ENCODE measurements at regions not wholly inside any gene's neighbourhood (a gene's known extent, or its start where the extent isn't known, plus 50 kb on each side); places are given as distances from the start of the nearest gene placed in this dataset.
A peak's percentile ranks its signal among the peaks of the same experiment; 100 is the strongest.

DNA sequence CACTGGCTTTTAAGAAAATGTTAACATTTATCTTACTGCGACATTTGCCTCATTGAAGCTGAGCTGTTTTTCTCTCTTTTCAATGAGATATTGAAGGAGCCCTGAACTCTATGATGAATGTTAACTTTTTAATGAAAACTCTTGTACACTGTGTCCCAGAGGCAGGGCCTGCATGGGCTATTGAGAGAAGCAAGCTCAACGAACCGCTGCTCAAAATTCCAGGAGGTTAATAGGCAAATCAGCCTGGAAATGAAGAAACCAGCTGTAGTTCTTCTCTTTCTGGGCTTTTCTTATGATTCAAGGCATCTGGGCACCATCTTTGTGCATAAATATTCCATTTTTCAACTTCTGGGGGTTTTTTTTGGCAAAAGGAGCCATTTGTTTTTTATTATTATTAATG, 168.4 kb upstream of the NPVF start:
- no peak for DNase-seq (ENCODE audit: low read depth)

DNA sequence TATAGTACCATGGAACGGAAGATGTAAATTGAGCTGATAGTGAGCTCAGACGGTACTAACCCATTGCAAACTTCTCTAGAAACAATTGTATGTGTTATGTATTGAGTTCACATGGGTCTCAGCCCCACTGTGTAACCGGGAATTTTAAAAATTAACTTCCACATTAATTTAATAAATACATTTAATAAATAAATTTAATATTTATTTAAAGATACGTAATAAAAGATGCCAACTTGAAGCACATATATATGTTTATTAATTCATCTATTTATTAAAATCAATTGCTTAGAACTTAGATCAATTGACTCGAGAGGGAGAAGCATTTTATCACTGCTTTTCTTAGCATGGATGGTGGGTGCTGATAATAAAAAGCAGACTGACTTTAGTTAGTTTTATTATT, 170.1 kb upstream of the NPVF start:
- no peak for DNase-seq (ENCODE audit: low read depth)

DNA sequence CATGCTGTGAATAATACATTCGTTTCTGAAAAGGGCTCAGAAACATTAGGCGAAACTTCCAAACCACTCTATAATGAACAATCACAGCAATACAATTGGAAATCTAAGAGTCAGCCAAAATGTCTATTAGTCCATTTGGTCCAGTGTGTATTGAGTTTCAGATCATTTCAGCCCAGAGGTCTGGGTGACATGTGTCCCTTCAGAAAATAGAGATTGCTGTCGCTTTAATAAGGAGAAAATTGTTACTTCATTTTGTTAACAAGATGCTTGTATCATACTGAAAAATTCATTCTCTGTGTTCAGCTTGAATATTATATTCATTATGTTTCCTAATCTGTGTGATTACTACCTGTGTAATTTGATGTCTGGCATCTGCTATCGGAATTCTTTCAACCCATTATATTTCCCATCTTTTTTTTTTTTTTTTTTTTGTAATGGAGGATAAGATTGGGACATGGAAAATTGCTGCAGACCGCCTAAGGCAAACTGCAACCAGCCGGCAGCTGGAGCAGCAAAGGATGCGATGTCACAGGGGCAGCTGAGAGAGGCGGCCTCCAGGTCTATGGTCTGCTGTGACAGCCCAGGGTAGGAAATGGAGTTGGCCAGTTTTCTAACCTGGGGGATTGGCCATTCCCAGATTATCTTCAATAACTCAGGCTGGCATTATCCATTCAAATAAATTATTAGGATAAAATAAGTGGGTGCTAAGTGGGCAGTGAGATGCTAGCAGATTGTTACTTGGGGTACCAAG, 170.9 kb upstream of the NPVF start:
- no peak for DNase-seq (ENCODE audit: low read depth)

DNA sequence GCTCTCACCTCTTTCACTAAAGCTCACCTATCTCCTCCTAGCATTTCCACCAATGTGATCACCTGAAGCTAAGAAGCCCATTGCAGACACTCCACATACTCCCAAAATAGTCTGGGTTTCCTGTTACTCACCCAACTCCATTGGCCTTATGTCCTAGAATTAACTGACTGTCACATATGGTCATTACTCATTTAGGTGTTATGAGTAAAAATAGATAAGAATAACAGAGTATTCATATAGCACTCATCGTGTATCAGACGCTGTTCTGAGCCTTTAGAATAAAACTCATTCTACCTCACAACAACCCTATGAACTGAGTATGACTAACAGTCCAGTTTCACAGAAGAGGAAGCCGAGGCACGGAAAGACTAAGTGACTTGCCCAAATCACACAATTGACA, 174.2 kb upstream of the NPVF start:
- DNase-seq (ENCODE audit: low read depth), result no peak

DNA sequence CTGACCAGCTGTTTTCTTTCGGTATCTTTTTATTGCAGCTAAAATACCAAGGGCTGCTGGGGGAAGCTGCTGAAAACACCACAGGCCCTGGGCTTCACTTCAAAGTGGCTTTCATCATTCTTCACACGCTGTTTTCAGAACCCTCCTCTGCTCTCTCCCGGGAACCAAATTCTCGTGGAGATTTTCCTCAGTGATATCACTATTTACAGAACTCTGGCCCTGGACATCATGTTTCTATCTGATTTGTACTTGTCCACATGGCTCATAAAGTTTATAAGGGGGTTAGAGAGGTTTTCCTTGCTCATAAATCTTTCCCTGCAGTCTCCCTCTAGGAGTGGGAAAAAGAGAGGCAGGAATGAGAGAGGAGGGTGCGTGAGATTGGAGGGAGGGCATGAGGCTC, 177.4 kb upstream of the NPVF start:
- no peak for DNase-seq (ENCODE audit: low read depth)

DNA sequence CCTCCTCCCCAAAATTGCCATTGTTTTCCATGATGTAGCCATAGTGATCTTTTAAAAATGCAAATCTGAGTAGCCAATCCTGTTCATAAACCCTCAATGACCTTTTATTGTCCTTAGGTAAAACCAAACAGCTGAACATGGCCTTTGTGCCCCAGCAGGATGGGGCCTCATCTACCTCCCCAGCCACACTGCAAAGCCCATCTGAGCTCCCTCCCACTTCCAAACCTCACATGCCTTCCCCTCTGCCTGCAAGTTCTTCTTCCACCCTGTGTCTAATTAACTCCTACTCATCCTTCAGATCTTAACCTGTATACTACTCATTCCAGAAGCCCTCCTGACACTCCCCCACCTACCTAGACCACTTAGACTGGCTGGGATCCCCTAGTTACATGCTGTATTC, 178.8 kb upstream of the NPVF start:
- DNase-seq (ENCODE audit: low read depth), result no peak

DNA sequence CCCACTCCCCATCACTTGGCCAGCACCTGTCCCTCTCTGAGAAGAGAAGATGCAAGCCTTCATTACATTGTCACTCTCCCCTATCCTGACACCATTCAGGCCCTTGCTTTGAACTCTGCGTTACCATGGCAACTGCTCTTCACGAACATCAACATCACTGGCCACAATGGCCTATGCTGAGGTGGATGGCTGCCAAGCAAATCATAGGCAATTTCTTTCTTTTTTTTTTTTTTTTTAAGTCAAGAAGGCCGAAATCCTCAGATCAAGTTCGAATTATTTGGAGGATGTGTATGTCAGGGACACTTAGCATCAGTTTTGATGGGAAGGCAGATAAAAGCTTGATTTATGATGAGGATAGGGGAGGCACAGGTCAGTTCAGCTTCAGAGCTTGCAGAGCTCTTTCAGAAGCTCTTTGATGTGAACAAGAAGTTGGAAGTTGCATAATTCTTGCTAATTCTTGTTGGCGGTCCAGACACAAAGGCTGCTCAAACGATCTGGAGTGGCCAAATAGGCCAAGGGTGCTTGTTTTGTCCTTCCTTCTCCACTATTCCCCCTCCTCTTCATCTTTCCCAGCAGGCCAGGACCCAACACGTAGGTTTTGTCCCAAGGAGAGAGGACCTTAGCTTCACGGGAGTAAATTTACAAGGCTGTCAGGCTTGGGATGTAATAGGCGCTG, 179.9 kb upstream of the NPVF start:
- no peak for DNase-seq (ENCODE audit: low read depth)

DNA sequence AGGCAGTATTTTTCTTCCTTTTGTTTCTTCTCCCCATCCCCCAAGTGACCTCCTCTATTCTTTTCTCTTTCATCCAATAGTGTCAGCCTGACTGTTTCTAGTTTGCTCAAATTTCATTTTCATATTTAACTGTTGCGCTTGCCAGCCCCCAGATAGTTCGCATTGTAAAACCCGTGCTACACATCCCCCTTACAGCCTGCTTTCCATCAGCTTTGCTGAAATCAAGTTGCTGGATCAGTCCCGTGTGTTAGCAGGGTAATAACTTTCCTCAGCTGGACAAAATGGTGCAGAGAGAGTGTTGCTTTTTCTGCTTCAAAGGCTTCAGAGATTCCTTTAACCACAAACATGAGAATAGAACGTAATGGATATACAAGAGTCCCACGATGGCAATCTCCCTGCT, 180.6 kb upstream of the NPVF start:
- no peak for DNase-seq (ENCODE audit: low read depth)

DNA sequence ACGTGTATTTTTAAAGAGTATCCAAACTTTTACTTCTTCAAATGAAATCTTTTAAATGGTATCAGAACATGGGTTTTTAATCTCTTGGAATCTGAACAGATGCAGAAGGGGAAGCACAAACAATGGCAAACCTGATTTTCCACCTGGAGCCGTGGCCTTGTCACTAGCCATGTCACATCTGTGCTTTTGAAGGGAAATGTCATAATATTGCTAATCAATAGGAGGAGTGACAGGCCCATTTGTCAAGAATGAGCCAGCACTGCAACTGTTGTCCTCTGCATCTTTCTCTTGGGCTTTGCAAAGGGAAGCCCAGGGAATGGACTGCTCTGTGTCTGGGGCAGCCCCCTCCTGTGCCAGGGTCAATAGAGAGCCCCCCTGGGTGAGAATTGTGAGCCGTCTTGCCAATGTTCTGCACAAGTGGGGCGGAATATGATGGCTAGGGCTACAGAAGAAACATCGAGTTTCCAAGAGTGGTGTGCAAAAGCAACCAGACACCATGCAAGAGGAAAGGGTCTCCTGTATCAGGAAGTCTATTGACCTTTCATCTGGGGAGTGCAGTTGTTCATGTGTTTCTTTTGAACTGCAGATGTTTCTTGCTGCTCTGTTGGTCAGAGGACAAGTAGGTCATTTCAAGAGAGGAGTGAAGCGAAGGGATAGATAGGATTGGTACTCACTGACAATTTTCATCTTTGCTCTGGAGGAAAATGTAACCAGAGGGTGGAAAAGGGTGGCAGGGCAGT, 181.8 kb upstream of the NPVF start:
- DNase-seq (ENCODE audit: low read depth), result no peak

DNA sequence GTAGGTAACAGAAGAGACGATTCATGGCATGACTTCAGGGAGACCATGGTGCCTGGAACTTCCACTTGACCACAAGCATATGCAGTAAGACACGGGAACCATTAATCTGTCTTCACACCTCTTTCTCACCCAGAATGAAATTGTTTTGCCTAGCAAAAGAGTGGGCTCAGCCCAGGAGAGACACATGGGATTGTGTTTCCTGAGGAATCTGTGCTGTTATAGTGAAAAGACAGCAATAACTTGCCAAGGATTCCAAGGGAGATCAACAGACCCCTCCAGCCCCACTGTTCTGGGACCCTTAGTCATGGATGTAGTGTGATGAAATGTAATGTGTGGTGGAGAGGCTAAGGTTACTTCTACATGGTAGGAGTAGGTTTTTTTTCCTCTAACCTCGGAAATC, 192.5 kb upstream of the NPVF start:
- no peak for DNase-seq (ENCODE audit: low read depth)

DNA sequence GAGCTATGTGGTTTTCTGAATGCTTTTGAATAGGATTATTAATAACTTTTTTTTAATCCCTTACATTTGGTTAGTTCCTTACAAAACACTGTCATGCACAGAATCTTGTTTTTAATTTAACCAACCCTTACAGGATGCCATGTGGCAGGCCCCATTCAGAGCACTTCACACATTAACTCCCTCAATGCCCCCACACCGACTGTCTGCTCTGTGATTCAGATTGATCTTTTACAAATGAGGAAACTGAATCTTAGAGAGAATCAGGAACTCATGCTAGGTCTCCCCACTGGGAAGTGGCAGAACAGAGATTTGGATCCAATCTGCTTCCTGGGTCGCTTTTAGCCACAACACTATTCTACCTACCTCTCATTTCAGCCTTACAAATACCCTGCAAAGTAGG, 195.8 kb upstream of the NPVF start:
- no peak for DNase-seq (ENCODE audit: low read depth)

DNA sequence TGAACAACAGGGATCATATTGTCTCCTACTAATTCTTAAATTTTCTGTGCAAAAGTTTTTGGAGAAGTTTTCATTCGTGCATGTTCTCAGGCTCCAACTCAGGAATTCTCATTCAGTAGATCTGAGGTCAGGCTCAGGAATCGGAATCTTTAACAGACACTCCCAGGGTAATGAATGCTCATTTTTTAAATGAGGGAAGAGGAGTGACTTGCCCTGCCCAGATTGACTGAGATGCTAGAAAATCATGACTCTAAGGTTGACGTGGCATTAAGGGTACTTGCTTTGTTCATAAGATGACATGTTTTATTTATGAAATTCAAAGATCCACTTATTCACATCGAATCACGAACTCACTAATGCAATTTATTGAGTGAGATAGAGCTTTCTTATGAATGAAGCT, 196.6 kb upstream of the NPVF start:
- DNase-seq (ENCODE audit: low read depth), result no peak

DNA sequence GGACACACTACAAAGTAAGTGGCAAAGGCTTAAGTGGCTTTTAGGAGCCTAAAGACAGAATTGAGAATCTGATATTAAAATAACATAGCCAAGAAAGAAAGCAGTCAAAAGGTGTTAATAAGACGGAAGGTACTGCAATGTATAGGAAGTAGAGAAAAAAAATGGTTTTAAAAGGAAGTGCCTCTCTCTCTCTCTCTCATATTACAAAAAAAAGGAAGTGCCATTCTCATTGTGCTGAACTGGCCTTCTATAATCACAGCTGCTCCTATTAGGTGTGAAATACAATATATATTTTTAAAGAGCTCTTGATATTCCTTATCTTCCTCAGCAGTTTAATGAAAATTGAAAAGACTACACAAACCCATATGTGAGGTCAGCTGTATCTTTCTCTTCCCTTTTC, 199.4 kb upstream of the NPVF start:
- no peak for DNase-seq (ENCODE audit: low read depth)

DNA sequence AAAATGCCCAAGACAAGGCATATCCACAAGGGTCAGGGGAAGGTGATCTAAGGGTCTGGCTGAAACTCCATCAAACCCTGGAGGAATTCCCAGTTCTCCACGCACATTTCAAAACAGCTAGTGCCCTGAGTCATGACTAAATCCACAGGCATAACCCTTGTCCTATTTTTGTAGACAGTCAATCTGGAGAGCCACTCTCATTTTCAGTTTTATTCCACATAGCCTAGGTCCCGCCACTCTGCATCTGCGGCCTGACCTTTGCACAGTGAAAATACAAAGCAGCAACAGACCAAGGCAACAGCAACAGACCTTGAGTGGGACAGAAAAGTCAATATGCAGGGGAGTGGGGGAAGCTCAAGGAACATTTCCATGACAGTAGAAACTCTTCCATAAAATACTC, 201.4 kb upstream of the NPVF start:
- DNase-seq (ENCODE audit: low read depth), result peak; percentile 44

DNA sequence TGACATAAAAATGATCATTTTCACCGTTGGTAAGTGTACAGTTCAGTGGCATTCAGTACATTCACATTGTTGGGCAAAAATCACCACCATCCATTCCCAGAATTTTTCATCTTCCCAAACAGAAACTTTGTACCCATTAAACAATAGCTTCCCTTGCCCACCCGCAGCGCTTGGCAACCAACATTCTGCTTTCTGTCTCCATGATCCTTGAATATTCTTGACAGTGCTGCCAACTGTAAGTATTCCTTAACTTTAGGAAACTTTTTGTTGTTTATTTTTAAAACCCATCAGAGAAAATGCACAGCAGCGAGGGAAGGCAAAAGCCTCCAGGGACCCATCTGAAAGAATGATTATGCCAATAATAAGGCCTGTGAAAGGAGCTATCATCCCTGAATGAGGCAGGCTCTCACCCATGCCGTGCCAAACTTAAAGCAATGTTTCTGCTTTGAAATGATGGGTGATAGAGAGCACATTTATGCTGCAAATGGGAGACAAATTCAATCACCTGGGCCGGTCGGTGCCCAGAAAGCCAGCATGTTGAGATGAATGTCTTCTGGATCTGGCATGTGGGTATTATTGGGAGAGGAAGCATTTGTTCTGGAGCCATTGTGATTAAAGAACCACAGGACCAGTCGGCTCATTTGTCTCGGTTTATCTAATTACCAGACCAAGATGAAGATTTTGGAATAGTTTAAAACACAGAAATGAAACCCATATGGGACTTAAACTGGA, 202.1 kb upstream of the NPVF start:
- no peak for DNase-seq (ENCODE audit: low read depth)

DNA sequence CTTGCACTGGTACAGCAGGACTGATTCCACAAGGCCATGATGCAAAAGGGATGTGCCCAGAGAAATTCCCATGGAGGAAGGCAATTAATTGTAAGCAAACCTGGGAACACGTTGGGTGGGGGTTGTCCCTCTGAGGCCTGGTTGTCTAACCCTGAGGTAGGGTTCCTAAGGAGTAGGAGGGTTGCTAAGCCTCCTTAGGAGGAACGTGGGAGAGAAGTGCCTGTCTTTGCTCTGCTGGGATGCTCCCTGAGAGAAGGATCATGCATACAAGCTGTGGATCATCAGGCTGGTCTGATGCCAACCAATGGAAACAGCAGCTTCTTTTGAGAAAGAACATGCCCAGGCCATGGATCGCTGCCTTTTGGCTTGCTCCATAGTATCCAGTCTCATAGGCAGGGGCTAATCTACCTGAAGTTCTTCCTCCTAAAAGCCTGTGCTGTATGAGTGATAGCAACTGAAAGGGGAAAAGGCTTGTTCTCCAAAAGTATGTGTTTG, 203.7 kb upstream of the NPVF start:
- DNase-seq (ENCODE audit: low read depth), result no peak

DNA sequence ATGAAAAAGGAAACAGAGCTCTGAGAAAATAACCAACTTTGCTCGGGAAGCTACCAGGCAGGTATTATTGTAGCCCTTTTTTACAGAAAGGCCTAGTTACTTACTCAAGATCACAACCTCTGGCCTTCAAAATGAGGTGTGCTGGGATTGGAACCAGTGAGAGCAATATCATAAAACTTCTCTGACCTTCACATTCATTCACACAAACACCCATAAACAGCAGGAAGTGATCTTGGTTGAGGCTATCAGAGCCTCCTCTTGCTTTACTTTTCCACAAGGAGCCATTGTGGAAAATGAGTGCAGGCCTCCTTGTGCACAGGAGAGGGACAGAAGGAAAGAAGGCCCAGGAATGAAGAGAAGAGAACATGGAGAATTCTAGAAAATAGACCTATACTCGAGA, 204.5 kb upstream of the NPVF start:
- no peak for DNase-seq (ENCODE audit: low read depth)

DNA sequence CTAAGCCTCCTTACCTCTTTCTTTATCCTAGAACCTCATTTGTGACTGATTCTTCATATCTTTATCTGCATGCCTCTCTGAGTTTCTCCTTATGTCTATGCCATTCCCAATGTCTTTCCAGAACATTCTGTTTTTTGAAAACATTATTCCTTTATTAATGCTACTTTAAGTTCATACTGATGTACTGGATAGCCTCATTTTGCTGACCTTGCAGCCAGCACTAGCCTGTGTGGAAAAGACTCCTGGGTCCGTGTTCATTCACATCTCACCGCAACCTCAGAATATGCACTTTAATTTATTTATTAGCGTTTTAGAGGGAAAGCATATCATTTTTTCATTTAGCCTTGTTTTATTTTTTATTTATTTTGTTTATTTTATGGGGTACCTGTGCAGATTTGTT, 208.1 kb upstream of the NPVF start:
- no peak for DNase-seq (ENCODE audit: low read depth)

DNA sequence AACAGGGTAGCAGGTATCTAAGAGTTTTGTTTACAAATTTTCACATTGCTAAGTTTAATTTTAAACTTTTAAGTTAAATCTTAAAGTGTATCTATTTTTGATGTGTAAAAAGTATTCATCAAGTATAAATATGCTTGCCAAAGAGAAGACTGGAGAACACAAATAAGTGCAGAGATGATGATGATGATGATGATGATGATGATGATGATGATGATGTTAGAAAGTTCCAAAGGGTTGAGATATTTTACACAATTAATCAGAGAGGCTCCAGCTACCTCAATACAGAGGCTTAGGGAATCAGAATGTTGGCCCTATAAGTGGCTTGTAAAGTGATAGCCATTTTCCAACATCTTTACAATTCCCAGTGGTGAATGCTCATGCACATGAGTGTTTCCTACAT, 209.0 kb upstream of the NPVF start:
- DNase-seq (ENCODE audit: low read depth), result no peak

DNA sequence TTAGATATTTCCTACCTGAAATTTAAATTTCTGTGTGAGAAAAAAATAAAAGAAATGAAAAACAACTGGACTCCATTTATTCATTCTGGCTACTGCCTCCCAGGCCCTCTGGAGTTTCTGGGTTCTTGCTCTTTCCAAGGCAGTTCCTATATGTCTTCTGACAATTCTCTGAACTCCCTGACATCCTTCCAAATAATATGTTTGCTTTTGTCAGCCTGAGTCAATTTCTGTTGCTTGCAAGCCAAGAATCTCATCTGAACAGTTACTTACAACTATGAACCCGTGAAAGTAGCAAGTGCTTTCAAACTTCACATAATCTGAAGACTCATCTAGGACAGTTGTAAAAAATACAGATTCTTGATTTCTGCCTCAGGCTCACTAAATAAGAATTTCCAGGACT, 216.7 kb upstream of the NPVF start:
- DNase-seq (ENCODE audit: low read depth), result no peak

DNA sequence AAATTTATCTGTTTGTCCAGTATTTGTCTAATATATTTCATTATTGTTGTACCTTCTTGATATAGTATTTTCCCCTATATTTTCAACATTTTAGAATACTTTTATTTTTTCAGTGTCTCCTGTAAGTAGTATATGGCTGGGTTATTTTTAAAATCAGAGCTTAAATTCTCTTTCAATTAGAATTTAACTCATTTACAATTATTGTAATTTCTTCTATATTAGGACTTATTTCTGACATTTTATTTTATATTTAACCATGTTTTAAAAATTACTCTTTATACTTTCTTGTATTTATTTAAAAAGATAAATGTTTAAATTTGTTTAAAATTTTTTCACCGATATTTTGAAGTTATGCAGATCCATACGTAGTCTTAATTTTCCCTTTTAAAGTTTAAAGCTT, 220.0 kb upstream of the NPVF start:
- no peak for DNase-seq (ENCODE audit: low read depth)

DNA sequence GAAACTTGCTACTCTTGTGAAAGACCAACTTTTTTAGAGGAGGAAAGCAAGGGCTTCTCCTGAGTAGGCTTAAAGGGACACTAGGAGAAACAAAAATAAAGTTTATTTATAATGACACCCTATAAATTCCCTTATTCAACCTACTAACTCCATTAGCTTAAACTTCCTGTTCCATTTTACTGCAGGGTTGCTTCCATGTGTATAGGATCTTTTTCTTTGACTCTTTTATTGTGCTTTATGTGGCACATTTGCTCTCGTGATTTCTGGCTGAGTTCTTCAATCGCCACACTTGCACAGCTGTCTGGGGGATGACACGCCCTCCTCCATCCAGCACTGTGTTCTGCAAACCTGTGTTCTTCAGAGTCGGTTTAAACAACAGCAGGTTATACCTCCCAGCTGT, 225.7 kb upstream of the NPVF start:
- no peak for DNase-seq (ENCODE audit: low read depth)
